H1 (cell line): ENCODE measurements at regions not wholly inside any gene's neighbourhood (a gene's known extent, or its start where the extent isn't known, plus 50 kb on each side); places are given as distances from the start of the nearest gene placed in this dataset.

Experiments used
- CTCF ChIA-PET: fragments of 300-600 bp; sonication (Branson Sonifier 250); formaldehyde crosslinking; loops from one replicate; lab custom pipeline; 2021; ENCODE audit not compliant: partially characterized antibody; lab: Charles Lee
- POLR2A ChIA-PET: fragments of 300-600 bp; sonication (Branson Sonifier 250); formaldehyde crosslinking; loops from one replicate; lab custom pipeline; 2021; ENCODE audit warnings: inconsistent platforms; ENCODE audit not compliant: partially characterized antibody; lab: Charles Lee
- DNase-seq, 2 experiments: peaks; one replicate each; pipeline versions ENCODE4 v3.0.0 to v3.0.0-alpha.2; 2010 to 2022; ENCODE audit warnings: low spot score in 2 of 2, low read depth in 1 of 2, mixed read lengths in 1 of 2
- FAIRE-seq: peaks from 2 replicates; lab custom pipeline; 2011; peaks lifted over from hg19 to GRCh38; lab: Jason Lieb, UNC
- H2AFZ ChIP-seq: 2 replicates; pipeline ENCODE4 v1.8.1; 2012; ENCODE audit warnings: low read length, inconsistent platforms
- H2AK5ac ChIP-seq: 2 replicates; pipeline ENCODE4 v1.6.1; 2013; ENCODE audit warnings: low read depth, low read length
- H2BK120ac ChIP-seq: replicated peaks from 2 replicates; pipeline ENCODE3; 2013; ENCODE audit warnings: low read depth, low read length, inconsistent platforms
- H2BK12ac ChIP-seq: 2 replicates; pipeline ENCODE4 v1.6.1; 2013; ENCODE audit warnings: low read depth, low read length
- H2BK15ac ChIP-seq: 2 replicates; pipeline ENCODE4 v1.6.1; 2013; ENCODE audit warnings: low read length
- H2BK20ac ChIP-seq: 2 replicates; pipeline ENCODE4 v1.6.1; 2013; ENCODE audit warnings: low read length
- H2BK5ac ChIP-seq: 2 replicates; pipeline ENCODE4 v1.6.1; 2013; ENCODE audit warnings: low read depth, low read length
- H3K14ac ChIP-seq: 2 replicates; pipeline ENCODE4 v1.6.1; 2013; ENCODE audit warnings: inconsistent platforms; ENCODE audit not compliant: insufficient read length
- H3K18ac ChIP-seq: 2 replicates; pipeline ENCODE4 v1.6.1; 2013; ENCODE audit warnings: low read length; ENCODE audit errors: extremely low read depth
- H3K23ac ChIP-seq: 2 replicates; pipeline ENCODE4 v1.6.1; 2013; ENCODE audit warnings: inconsistent platforms; ENCODE audit not compliant: insufficient read length
- H3K23me2 ChIP-seq: 2 replicates; pipeline ENCODE4 v1.6.1; 2013; ENCODE audit warnings: low read depth, low read length
- H3K27ac ChIP-seq: 2 replicates; pipeline ENCODE4 v1.6.1; 2011; ENCODE audit warnings: low read depth, low read length, inconsistent platforms
- H3K27me3 ChIP-seq, 4 experiments: replicated peaks in 1 of 4; 1 replicate in 1 of 4; 2 replicates in 3 of 4; pipeline versions ENCODE4 v1.6.1 to v1.8.1; 2011 to 2013; ENCODE audit warnings: low read length in 3 of 4, mild to moderate bottlenecking in 3 of 4, inconsistent platforms in 2 of 4, mixed read lengths in 2 of 4, moderate library complexity in 1 of 4; ENCODE audit not compliant: control insufficient read depth in 3 of 4, insufficient read depth in 3 of 4; ENCODE audit errors: extremely low read depth in 1 of 4
- H3K36me3 ChIP-seq, 4 experiments: 2 replicates each; pipeline versions ENCODE4 v1.6.1 to v1.8.1; 2011 to 2013; ENCODE audit warnings: mild to moderate bottlenecking in 4 of 4, low read length in 3 of 4, moderate library complexity in 2 of 4, control low read depth in 1 of 4, inconsistent platforms in 1 of 4; ENCODE audit not compliant: insufficient read depth in 4 of 4, control insufficient read depth in 2 of 4
- H3K4ac ChIP-seq: replicated peaks from 2 replicates; pipeline ENCODE3; 2013; ENCODE audit warnings: low read length, low read depth, mixed read lengths, inconsistent platforms; ENCODE audit not compliant: insufficient read length
- H3K4me1 ChIP-seq, 4 experiments: replicated peaks in 1 of 4; 1 replicate in 1 of 4; 2 replicates in 3 of 4; pipeline versions ENCODE4 v1.6.1 to v1.8.1; 2011 to 2013; ENCODE audit warnings: low read length in 3 of 4, inconsistent platforms in 2 of 4, mixed read lengths in 1 of 4; ENCODE audit not compliant: insufficient read depth in 4 of 4, control insufficient read depth in 3 of 4
- H3K4me2 ChIP-seq, 2 experiments: 2 replicates each; pipeline versions ENCODE4 v1.6.1 to v1.8.1; 2011 to 2013; ENCODE audit warnings: low read depth in 2 of 2, low read length in 2 of 2, control low read depth in 1 of 2, inconsistent platforms in 1 of 2, mild to moderate bottlenecking in 1 of 2; ENCODE audit not compliant: insufficient read depth in 1 of 2
- H3K4me3 ChIP-seq, 4 experiments: fragments of 200-600, 300-600 bp in 1 of 4; sonication (generic), shearing (Covaris generic), sonication (Bioruptor Twin) in 1 of 4; 2 replicates each; pipeline versions ENCODE4 v1.5.1 to v1.8.1; 2011 to 2016; ENCODE audit warnings: low read length in 4 of 4, low read depth in 3 of 4, control low read depth in 2 of 4, inconsistent platforms in 2 of 4, mild to moderate bottlenecking in 2 of 4, mixed read lengths in 1 of 4, moderate library complexity in 1 of 4; ENCODE audit not compliant: insufficient read depth in 2 of 4; ENCODE audit errors: extremely low read depth in 1 of 4
- H3K56ac ChIP-seq: replicated peaks from 2 replicates; pipeline ENCODE3; 2013; ENCODE audit warnings: low read depth, mild to moderate bottlenecking, mixed read lengths, low read length, inconsistent platforms; ENCODE audit not compliant: insufficient read length
- H3K79me1 ChIP-seq: 2 replicates; pipeline ENCODE4 v1.6.1; 2013; ENCODE audit warnings: low read depth, low read length, control low read depth
- H3K79me2 ChIP-seq, 2 experiments: 2 replicates each; pipeline versions ENCODE4 v1.6.1 to v1.8.1; 2012 to 2013; ENCODE audit warnings: low read length in 2 of 2, mild to moderate bottlenecking in 2 of 2, inconsistent platforms in 1 of 2; ENCODE audit not compliant: insufficient read depth in 2 of 2, control insufficient read depth in 1 of 2
- H3K9ac ChIP-seq, 4 experiments: replicated peaks in 1 of 4; 1 replicate in 1 of 4; 2 replicates in 3 of 4; pipeline versions ENCODE4 v1.6.1 to v1.8.1; 2011 to 2013; ENCODE audit warnings: low read depth in 3 of 4, low read length in 3 of 4, control low read depth in 2 of 4, mild to moderate bottlenecking in 2 of 4, moderate library complexity in 2 of 4, inconsistent platforms in 1 of 4; ENCODE audit errors: extremely low read depth in 1 of 4
- H3K9me3 ChIP-seq, 2 experiments: 2 replicates each; pipeline versions ENCODE4 v1.6.1 to v1.8.1; 2012 to 2013; ENCODE audit warnings: mild to moderate bottlenecking in 2 of 2, moderate library complexity in 2 of 2, control low read depth in 1 of 2, inconsistent platforms in 1 of 2, low read depth in 1 of 2, low read length in 1 of 2, mixed read lengths in 1 of 2; ENCODE audit not compliant: insufficient read depth in 2 of 2
- H4K20me1 ChIP-seq, 2 experiments: replicated peaks in 1 of 2; 2 replicates each; pipeline versions ENCODE3 to v1.8.1; 2011 to 2013; ENCODE audit warnings: inconsistent platforms in 2 of 2, low read length in 2 of 2, mild to moderate bottlenecking in 1 of 2; ENCODE audit not compliant: insufficient read depth in 2 of 2, control insufficient read depth in 1 of 2
- H4K5ac ChIP-seq: 2 replicates; pipeline ENCODE4 v1.6.1; 2013; ENCODE audit warnings: low read length, low read depth, mixed read lengths, inconsistent platforms; ENCODE audit not compliant: insufficient read length
- H4K8ac ChIP-seq: 2 replicates; pipeline ENCODE4 v1.8.0; 2013; ENCODE audit warnings: mild to moderate bottlenecking, moderate library complexity, low read length, inconsistent platforms; ENCODE audit not compliant: insufficient read depth; ENCODE audit errors: extremely low read depth
- H4K91ac ChIP-seq: replicated peaks from 2 replicates; pipeline ENCODE3; 2013; ENCODE audit warnings: low read length, mixed read lengths, inconsistent platforms; ENCODE audit not compliant: insufficient read length
- CHD7 ChIP-seq: fragments of 300-600 bp; sonication (generic); IDR thresholded peaks from 2 replicates; pipeline ENCODE4 v1.7.1; 2012; ENCODE audit warnings: low read length, moderate library complexity, mild to moderate bottlenecking, inconsistent platforms; ENCODE audit not compliant: insufficient replicate concordance
- WGBS, 2 experiments: shearing (Covaris generic) in 1 of 2; methylation state at CpG; one replicate each; pipeline versions ENCODE4 v1.1.6 to v1.1.7; 2013 to 2015; ENCODE audit warnings: low lambda C conversion rate in 2 of 2, mixed read lengths in 2 of 2, inconsistent platforms in 1 of 2, low coverage in 1 of 2, missing lambda C conversion rate in 1 of 2; ENCODE audit not compliant: insufficient replicate concordance in 2 of 2, insufficient coverage in 1 of 2, insufficient read length in 1 of 2; ENCODE audit errors: extremely low coverage in 1 of 2, missing lambda C conversion rate in 1 of 2; 5-methylcytosine and 5-hydroxymethylcytosine counted together

GRCh38 chr12:70094467-70094866 is 148.8 kb upstream of the CNOT2 start:
- Histone ChIP-seq H3K56ac (no peak overlapping the region), H2BK12ac (no peak overlapping the region), H3K79me1 (no peaks in the 10 kb centered on the region), H3K14ac (no peak overlapping the region), H3K4me2 (no peak overlapping the region), H3K4me3 (no peak overlapping the region), H4K20me1 (no peaks in the 10 kb centered on the region), H2BK20ac (no peak overlapping the region), H3K4me1 (no peaks in the 10 kb centered on the region; a peak in 1 of 7 replicates), H2AK5ac (no peak overlapping the region), H3K18ac (no peak overlapping the region), H2BK120ac (no peak overlapping the region), H2BK15ac (no peak overlapping the region), H4K91ac (no peak overlapping the region), H2BK5ac (no peak overlapping the region), H3K79me2 (no peaks in the 10 kb centered on the region), H3K9ac (no peak overlapping the region), H3K9me3 (no peaks in the 10 kb centered on the region), H3K4ac (no peak overlapping the region), H3K36me3 (no peaks in the 10 kb centered on the region), H2AFZ (no peak overlapping the region), H3K23ac (no peak overlapping the region), H3K23me2 (no peaks in the 10 kb centered on the region), H4K5ac (no peak overlapping the region), H3K27ac (no peak overlapping the region), H3K27me3 (no peaks in the 10 kb centered on the region), H4K8ac (no peak overlapping the region)
- ChIA-PET POLR2A (no interaction called here), CTCF (interaction anchor here (1.1 kb wide), 1 partner anchor 193 kb away, joined by 3 read pairs; no protein-coding TSS in a partner anchor)
- FAIRE-seq (no peak), DNase-seq (no peak)
- WGBS, 2 experiments: 89% methylated on average over 2 of the region's 2 CpGs; no CpG with 5 or more reads in 1 of the 2 experiments
- no peak for TF ChIP-seq CHD7
